Neuronal stem cell (in vitro differentiated cells): ENCODE measurements at regions not wholly inside any gene's neighbourhood (a gene's known extent, or its start where the extent isn't known, plus 50 kb on each side); places are given as distances from the start of the nearest gene placed in this dataset.

Source experiments
- DNase-seq: peaks from one replicate; pipeline ENCODE4 v3.0.0-alpha.2; 2013; ENCODE audit warnings: low spot score
- H2AFZ ChIP-seq: one replicate; pipeline ENCODE4 v1.6.1; 2013; ENCODE audit warnings: mild to moderate bottlenecking, low read length, inconsistent platforms
- H2AK5ac ChIP-seq: 2 replicates; pipeline ENCODE4 v1.6.1; 2013; ENCODE audit warnings: low read depth, mild to moderate bottlenecking, inconsistent platforms, low read length, moderate library complexity, mixed read lengths
- H2BK120ac ChIP-seq: 2 replicates; pipeline ENCODE4 v1.6.1; 2013; ENCODE audit warnings: low read depth, mild to moderate bottlenecking, inconsistent platforms, low read length, moderate library complexity, mixed read lengths
- H2BK12ac ChIP-seq: one replicate; pipeline ENCODE4 v1.6.1; 2013; ENCODE audit warnings: low read length, inconsistent platforms
- H2BK15ac ChIP-seq: 2 replicates; pipeline ENCODE4 v1.6.1; 2013; ENCODE audit warnings: mild to moderate bottlenecking, low read length, inconsistent platforms, mixed read lengths
- H2BK5ac ChIP-seq: one replicate; pipeline ENCODE4 v1.6.1; 2013; ENCODE audit warnings: inconsistent platforms, mild to moderate bottlenecking, low read length, moderate library complexity
- H3K14ac ChIP-seq: one replicate; pipeline ENCODE4 v1.6.1; 2013; ENCODE audit warnings: low read length, inconsistent platforms
- H3K18ac ChIP-seq: 2 replicates; pipeline ENCODE4 v1.6.1; 2013; ENCODE audit warnings: low read length, inconsistent platforms
- H3K23ac ChIP-seq: 2 replicates; pipeline ENCODE4 v1.6.1; 2013; ENCODE audit warnings: low read depth, mild to moderate bottlenecking, mixed read lengths, low read length, inconsistent platforms; ENCODE audit not compliant: poor library complexity
- H3K27ac ChIP-seq: replicated peaks from 3 replicates; pipeline ENCODE4 v1.5.1; 2013; ENCODE audit warnings: low read length, inconsistent platforms
- H3K27me3 ChIP-seq, 3 experiments: 2 replicates each; pipeline ENCODE4 v1.6.1; 2013; ENCODE audit warnings: low read length in 3 of 3, mild to moderate bottlenecking in 2 of 3, inconsistent platforms in 1 of 3, low read depth in 1 of 3, mixed read lengths in 1 of 3, moderate library complexity in 1 of 3; ENCODE audit not compliant: control insufficient read depth in 3 of 3, insufficient read depth in 3 of 3
- H3K36me3 ChIP-seq, 2 donors: replicated peaks in 1 of 2; 2 replicates each; pipeline ENCODE4 v1.6.1; 2013; ENCODE audit warnings: low read length in 2 of 2; ENCODE audit not compliant: control insufficient read depth in 2 of 2, insufficient read depth in 2 of 2
- H3K4ac ChIP-seq: 2 replicates; pipeline ENCODE4 v1.6.1; 2013; ENCODE audit warnings: inconsistent platforms, mild to moderate bottlenecking, low read length, moderate library complexity
- H3K4me1 ChIP-seq, 2 donors: 1 replicate in 1 of 2; 2 replicates in 1 of 2; pipeline ENCODE4 v1.6.1; 2013; ENCODE audit warnings: low read length in 2 of 2, low read depth in 1 of 2; ENCODE audit not compliant: control insufficient read depth in 2 of 2, insufficient read depth in 1 of 2
- H3K4me2 ChIP-seq: one replicate; pipeline ENCODE4 v1.6.1; 2013; ENCODE audit warnings: mild to moderate bottlenecking, low read length, inconsistent platforms; ENCODE audit not compliant: insufficient read depth, poor library complexity, severe bottlenecking
- H3K4me3 ChIP-seq, 2 donors: 2 replicates each; pipeline ENCODE4 v1.5.1; 2013; ENCODE audit warnings: low read length in 2 of 2, mild to moderate bottlenecking in 2 of 2, inconsistent platforms in 1 of 2, moderate library complexity in 1 of 2
- H3K79me1 ChIP-seq: one replicate; pipeline ENCODE4 v1.6.1; 2013; ENCODE audit warnings: low read depth, mild to moderate bottlenecking, inconsistent platforms, low read length, moderate library complexity
- H3K9ac ChIP-seq: one replicate; pipeline ENCODE4 v1.6.1; 2013; ENCODE audit warnings: mild to moderate bottlenecking, low read depth, low read length, inconsistent platforms; ENCODE audit not compliant: poor library complexity
- H3K9me3 ChIP-seq, 2 donors: replicated peaks in 1 of 2; 2 replicates each; pipeline versions ENCODE3 to v1.6.1; 2013; ENCODE audit warnings: low read length in 2 of 2, mild to moderate bottlenecking in 2 of 2, inconsistent platforms in 1 of 2, low read depth in 1 of 2, mixed read lengths in 1 of 2, moderate library complexity in 1 of 2; ENCODE audit not compliant: control insufficient read depth in 2 of 2, insufficient read depth in 1 of 2
- H4K8ac ChIP-seq: one replicate; pipeline ENCODE4 v1.6.1; 2013; ENCODE audit warnings: low read depth, mild to moderate bottlenecking, inconsistent platforms, low read length, moderate library complexity
- H4K91ac ChIP-seq: one replicate; pipeline ENCODE4 v1.6.1; 2013; ENCODE audit warnings: low read length, low read depth, mild to moderate bottlenecking, inconsistent platforms; ENCODE audit not compliant: poor library complexity
- WGBS, 2 donors: extraction: QIAGEN DNeasy Blood & Tissue Kit; methylation state at CpG; one replicate each; pipeline ENCODE4 v1.1.7; 2013; ENCODE audit warnings: missing lambda C conversion rate in 2 of 2, mixed read lengths in 1 of 2; ENCODE audit not compliant: insufficient read length in 2 of 2, insufficient replicate concordance in 1 of 2; ENCODE audit errors: extremely low coverage in 2 of 2; 5-methylcytosine and 5-hydroxymethylcytosine counted together

GRCh38 chr5:138665261-138665660 is 88.0 kb upstream of the CTNNA1 start:
- Histone ChIP-seq H2BK12ac (peak overlapping the region; percentile 36), H3K36me3 (no peaks in the 10 kb centered on the region), H4K91ac (no peak overlapping the region), H4K8ac (no peak overlapping the region), H3K4ac (no peak overlapping the region), H3K14ac (no peak overlapping the region), H3K9ac (no peak overlapping the region), H2AK5ac (no peak overlapping the region), H2BK120ac (no peak overlapping the region), H2AFZ (no peak overlapping the region), H3K79me1 (no peaks in the 10 kb centered on the region), H2BK5ac (no peak overlapping the region), H3K27ac (no peak overlapping the region), H3K23ac (no peak overlapping the region), H3K27me3 (peaks cover 0 to 14% (median 0%) of the 10 kb centered on the region in 3 experiments), H3K4me1 (peaks cover 9 to 10% of the 10 kb centered on the region in 2 donors), H3K18ac (peak overlapping the region; percentile 4), H3K9me3 (no peaks in the 10 kb centered on the region), H3K4me3 (no peak overlapping the region), H3K4me2 (no peak overlapping the region), H2BK15ac (no peak overlapping the region)
- whole genome bisulfite sequencing, 2 donors: no CpG with 5 or more reads among the region's 5 CpGs
- no peak for DNase-seq

GRCh38 chr5:138664276-138664943 is 88.8 kb upstream of the CTNNA1 start:
- no peak for DNase-seq
- no peak overlapping the region for H3K23ac ChIP-seq
- no peak overlapping the region for H2BK5ac ChIP-seq
- H3K27ac ChIP-seq: no peak overlapping the region
- H3K4me2 ChIP-seq: no peak overlapping the region
- no peaks in the 10 kb centered on the region for H3K9me3 ChIP-seq
- no peak overlapping the region for H3K18ac ChIP-seq
- H3K4me1 ChIP-seq: peaks cover 8 to 9% of the 10 kb centered on the region in 2 donors
- H3K4ac ChIP-seq: no peak overlapping the region
- no CpG with 5 or more reads among the region's 9 CpGs for WGBS, 2 donors
- no peak overlapping the region for H4K8ac ChIP-seq
- no peak overlapping the region for H2BK120ac ChIP-seq
- no peak overlapping the region for H2BK12ac ChIP-seq
- H2AFZ ChIP-seq: peak overlapping the region; percentile 78
- H4K91ac ChIP-seq: no peak overlapping the region
- no peak overlapping the region for H3K9ac ChIP-seq
- H2AK5ac ChIP-seq: no peak overlapping the region
- peaks cover 0 to 16% (median 0%) of the 10 kb centered on the region in 3 experiments for H3K27me3 ChIP-seq
- H2BK15ac ChIP-seq: no peak overlapping the region
- H3K36me3 ChIP-seq: no peaks in the 10 kb centered on the region
- H3K14ac ChIP-seq: no peak overlapping the region
- H3K4me3 ChIP-seq: no peak overlapping the region
- H3K79me1 ChIP-seq: no peaks in the 10 kb centered on the region

DNA sequence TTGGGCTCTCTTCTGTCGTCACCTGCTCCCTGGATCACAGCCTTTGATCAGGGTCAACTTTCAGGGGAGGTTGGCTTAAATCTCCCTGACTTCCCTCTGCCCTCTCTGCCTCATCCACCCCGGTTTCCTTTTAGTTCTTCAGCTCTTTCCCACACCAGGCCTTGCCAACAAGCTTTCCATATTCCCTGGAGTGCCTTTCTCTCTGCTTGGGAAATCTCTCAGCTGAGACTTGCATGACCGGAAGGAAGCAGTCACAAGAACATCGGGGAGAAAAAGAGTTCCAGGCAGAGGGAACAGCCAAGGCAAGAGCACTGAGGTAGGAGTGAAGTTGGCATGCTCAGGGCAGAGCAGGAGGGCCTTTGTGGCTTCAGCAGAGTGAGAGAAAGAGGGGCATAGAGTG is 88.4 kb upstream of the HSPA9 start:
- Histone ChIP-seq H3K27ac (no peak overlapping the region), H3K9me3 (no peaks in the 10 kb centered on the region)
- no CpG with 5 or more reads among the region's 4 CpGs for WGBS, 2 donors

GRCh38 chr5:138663009-138663408 is 87.8 kb upstream of the HSPA9 start:
- Histone ChIP-seq H3K18ac (no peak overlapping the region), H2BK120ac (peak overlapping the region; percentile 6), H4K8ac (no peak overlapping the region), H3K4me3 (no peak overlapping the region), H3K27ac (no peak overlapping the region), H2AK5ac (no peak overlapping the region), H2BK12ac (no peak overlapping the region), H3K23ac (no peak overlapping the region), H3K9me3 (no peaks in the 10 kb centered on the region), H2BK5ac (no peak overlapping the region), H2BK15ac (no peak overlapping the region), H3K14ac (no peak overlapping the region), H4K91ac (no peak overlapping the region), H3K4me2 (no peak overlapping the region), H3K9ac (no peak overlapping the region), H3K36me3 (no peaks in the 10 kb centered on the region), H3K4ac (no peak overlapping the region), H3K79me1 (no peaks in the 10 kb centered on the region), H2AFZ (no peak overlapping the region), H3K27me3 (peaks cover 0 to 16% (median 2%) of the 10 kb centered on the region in 3 experiments), H3K4me1 (peaks cover 9 to 13% of the 10 kb centered on the region in 2 donors)
- DNase-seq: no peak
- no CpG with 5 or more reads among the region's 5 CpGs for WGBS, 2 donors

More for the DNA sequence above, 88.4 kb upstream of the HSPA9 start:
- Histone ChIP-seq H2BK120ac (no peak overlapping the region), H2BK12ac (no peak overlapping the region), H3K4me1 (peaks cover 9 to 11% of the 10 kb centered on the region in 2 donors), H3K18ac (no peak overlapping the region), H3K27me3 (peaks cover 0 to 16% (median 2%) of the 10 kb centered on the region in 3 experiments), H2BK15ac (no peak overlapping the region), H3K14ac (no peak overlapping the region), H2AK5ac (no peak overlapping the region), H3K79me1 (no peaks in the 10 kb centered on the region), H4K8ac (no peak overlapping the region), H3K36me3 (no peaks in the 10 kb centered on the region), H3K4ac (no peak overlapping the region), H4K91ac (no peak overlapping the region), H2AFZ (no peak overlapping the region), H3K9ac (no peak overlapping the region), H3K23ac (no peak overlapping the region), H3K4me3 (no peak overlapping the region), H3K4me2 (no peak overlapping the region), H2BK5ac (no peak overlapping the region)
- DNase-seq: no peak
